GM19455 (cell line): ENCODE measurements at regions not wholly inside any gene's neighbourhood (a gene's known extent, or its start where the extent isn't known, plus 50 kb on each side); places are given as distances from the start of the nearest gene placed in this dataset.
A peak's percentile ranks its signal among the peaks of the same experiment; 100 is the strongest.

Experiments
- ATAC-seq: cut with Tn5 transposase; IDR thresholded peaks from one replicate; pipeline ENCODE4 v1.9.1; 2021; ENCODE audit not compliant: unreplicated experiment

DNA sequence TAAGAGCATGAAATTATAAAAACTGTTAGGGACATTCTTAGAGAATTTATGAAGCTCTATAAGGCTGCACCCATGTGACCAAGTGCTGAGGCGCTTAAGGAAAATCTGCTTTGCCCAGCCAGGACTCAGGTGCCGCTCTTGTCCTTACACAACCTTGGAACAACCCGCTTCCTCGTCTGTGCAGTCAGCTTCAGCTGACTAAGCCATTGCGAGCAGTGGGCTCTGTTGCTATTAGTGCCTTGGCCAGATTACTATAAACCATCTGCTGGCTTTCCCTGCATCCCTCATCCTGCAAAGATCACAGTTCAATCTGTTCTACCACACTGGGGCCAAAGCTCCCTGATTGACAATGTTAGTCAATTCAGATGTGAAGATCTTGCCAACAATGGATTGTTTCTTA, 89.1 kb upstream of the E2F3 start:
- ATAC-seq: no peak

DNA sequence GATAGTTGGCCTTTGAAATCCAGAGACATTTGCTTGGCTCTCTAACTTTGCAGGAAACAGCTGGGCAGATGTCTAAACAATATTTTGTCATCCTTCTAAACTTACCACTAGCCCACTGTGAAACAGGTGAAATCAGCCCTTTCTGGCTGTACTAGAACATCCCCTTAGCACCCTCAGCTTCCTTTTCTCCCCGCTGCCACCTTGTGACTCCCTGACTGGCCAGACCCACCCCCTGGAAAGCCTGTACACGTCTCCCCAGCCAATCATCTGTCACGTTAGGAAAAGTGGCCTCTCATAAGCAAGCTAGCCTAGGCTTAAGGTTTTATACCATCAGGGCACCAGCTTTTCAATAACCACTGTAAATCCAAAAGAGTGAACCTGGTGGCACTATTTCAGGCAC, 88.6 kb upstream of the E2F3 start:
- ATAC-seq: no peak

DNA sequence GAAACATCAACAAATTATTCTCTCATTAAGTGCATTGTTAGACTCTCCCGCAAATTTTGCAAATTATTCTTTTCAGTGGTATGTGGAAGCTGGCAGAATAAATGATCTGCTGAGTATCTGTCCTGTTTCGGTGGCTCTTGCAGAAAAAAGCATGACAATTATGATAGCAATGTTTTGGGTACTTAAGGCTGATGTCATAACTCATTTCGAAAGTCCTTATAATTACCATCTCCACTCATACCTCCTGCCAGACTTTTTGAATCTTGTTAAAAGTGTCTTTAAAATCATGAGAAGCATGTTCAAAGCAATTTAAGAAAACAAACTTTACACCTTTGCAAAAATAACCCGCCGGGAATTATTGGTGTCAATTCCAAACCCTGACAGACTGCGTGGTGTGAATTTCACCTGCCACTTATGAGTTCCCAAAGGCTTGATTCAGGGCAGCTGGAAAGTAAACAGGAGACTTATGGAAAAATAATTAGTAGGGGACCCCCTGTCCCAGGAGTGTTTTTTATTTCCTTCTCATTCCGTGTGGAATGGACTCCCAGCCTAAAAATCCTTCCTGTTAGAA, 87.6 kb upstream of the E2F3 start:
- no peak for ATAC-seq

- ATAC-seq: no peak
Measured at GRCh38 chr6:20314866-20315845, 86.5 kb upstream of the E2F3 start.

- no peak for ATAC-seq
Measured at GRCh38 chr6:20317430-20317829, 84.2 kb upstream of the E2F3 start.

DNA sequence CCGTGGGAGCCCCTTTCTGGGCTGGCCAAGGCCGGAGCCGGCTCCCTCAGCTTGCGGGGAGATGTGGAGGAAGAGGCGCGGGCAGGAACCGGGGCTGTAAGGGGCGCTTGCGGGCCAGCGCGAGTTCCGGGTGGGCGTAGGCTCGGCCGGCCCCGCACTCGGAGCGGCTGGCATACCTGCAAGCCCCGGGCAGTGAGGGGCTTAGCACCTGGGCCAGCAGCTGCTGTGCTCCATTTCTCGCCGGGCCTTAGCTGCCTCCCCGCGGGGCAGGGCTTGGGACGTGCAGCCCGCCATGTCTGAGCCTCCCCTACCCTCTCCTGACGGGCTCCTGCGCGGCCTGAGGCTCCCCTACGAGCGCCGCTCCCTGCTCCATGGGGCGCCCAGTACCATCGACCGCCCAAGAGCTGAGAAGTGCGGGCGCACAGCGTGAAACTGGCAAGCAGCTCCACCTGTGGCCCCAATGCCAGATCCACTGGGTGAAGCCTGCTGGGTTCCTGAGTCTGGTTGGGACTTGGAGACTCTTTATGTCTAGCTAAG, 82.8 kb upstream of the E2F3 start:
- ATAC-seq: no peak

GRCh38 chr6:20319520-20320357, 81.9 kb upstream of the E2F3 start:
- peak; percentile 99 for ATAC-seq

DNA sequence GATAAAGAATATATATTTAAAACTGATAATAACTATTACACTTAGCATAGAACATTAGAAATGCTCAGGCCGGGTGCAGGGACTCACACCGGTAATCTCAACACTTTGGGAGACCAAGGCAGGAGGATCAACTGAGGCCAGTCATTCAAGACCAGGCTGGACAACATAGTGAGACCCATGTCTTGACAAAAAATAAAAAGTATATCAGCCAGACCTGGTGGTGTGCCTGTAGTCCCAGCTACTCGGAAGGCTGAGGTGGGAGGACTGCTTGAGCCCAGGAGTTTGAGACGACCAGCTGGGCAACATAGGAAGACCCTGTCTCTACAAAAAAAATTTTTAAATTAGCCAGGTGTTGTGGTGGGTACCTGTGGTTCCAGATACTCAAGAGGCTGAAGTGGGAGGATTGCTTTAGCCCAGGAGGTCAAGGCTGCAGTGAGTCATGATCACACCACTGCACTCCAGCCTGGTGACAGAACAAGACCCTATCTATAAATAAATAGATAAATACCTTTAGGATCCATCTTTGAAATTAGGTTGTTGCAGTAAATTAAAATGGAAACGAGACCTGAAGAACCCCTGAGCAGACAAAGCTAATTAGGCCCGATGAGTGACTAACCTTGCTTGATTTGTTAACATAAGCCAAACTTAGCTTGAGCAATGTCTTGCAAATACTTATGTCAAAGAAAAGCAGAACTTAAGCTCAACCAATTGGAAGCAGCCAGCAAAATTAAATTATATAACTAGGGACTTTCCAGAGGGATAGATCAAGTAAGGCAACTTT, 75.8 kb upstream of the E2F3 start:
- ATAC-seq: no peak

DNA sequence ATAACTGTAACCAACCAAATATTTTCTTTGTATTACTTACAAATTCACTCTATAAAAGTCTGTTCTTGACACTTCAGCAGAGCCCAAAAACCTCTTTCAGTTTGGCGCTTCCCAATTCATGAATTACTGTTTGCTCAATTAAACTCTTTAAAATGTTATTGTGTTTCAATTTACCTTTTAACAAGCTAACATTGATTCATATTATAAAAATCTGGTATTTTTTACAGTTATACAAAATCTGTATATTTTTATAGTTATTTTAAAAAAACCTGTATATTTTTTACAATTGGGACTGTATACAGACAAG, 75.3 kb upstream of the E2F3 start:
- ATAC-seq: no peak

DNA sequence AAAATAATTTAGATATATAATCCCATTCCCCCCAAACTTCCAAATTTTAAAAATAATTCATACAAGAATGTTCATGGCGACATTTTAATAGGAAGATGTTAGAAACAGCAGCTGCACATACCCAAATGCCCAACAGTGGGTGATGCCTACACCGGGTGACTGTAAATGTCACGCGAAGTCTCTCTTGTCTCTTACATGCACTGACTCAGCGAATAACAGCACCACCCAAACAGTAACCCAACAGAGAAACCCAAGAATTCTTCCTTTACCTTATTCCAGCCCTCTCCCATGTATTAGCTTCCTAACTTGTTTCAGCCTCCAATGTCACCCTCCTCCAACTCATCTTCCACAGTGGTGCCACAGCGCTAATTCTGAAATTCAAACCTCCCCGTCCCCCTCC, 74.5 kb upstream of the E2F3 start:
- ATAC-seq: no peak

- ATAC-seq: no peak
Measured at GRCh38 chr6:20328266-20328923, 73.3 kb upstream of the E2F3 start.

GRCh38 chr6:20328924-20329300, 72.8 kb upstream of the E2F3 start:
- no peak for ATAC-seq

- no peak for ATAC-seq
Measured at GRCh38 chr6:20331042-20331441, 70.6 kb upstream of the E2F3 start.

DNA sequence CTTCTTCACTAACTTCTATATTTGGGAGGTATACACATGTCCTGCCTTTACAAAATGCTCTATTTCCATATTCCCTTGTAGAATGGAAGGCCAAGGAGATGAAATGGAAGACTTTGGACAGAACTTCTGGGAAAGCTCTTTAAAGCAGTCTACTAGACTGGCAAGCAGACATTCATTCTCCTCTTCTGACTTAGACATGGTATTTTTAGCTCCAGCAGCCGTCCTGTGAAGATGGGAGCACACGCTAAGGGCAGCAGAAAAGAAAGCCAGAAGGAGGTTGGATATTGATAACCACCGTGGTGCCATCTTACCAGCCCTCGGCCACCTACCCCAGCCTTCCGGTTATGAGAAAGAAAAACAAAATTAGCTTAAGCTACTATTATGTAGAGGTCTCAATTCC, 70.1 kb upstream of the E2F3 start:
- ATAC-seq: no peak

GRCh38 chr6:20332441-20333006, 69.2 kb upstream of the E2F3 start:
- no peak for ATAC-seq

- ATAC-seq: no peak
Measured at GRCh38 chr6:20333721-20334269, 67.9 kb upstream of the E2F3 start.

- ATAC-seq: no peak
Measured at GRCh38 chr6:20334334-20334733, 67.3 kb upstream of the E2F3 start.

DNA sequence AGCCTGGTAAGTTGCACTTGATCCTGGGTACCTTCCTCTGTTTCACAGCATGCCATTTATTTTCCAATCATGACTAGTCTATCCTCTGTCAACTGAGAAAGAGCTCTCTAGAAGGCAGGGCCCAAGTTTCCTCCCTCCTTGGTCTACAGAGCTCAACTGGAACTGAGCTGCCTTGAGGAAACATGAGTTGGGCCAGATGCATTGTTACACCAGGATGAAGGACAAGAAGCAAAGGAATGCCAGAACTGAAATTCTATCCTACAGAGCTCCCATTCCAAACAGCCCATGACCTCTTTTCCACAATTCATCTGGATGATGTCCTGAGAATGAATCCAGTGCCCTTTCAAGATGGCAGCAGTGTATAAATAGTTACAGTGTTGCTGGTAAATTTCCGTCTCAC, 66.7 kb upstream of the E2F3 start:
- no peak for ATAC-seq

DNA sequence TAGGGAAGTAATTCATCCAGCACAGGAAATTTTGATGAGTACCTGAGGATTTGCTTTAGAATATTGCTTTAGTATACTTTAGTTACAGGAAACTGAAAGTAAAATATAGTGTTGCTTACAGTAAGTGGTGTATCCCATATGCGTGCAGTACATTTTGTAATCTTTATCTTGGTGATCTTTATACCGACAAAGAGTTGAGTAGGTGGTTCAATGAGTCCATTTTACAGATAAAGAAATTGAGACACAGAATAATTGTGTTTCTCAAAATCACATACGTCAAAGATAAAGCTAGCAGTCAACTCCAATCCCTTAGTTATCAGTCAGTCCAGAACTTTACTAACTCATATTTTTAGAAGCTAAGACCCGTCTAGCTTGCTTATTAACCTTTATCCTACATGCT, 65.8 kb upstream of the E2F3 start:
- no peak for ATAC-seq

- no peak for ATAC-seq
Measured at GRCh38 chr6:20338156-20338555, 63.5 kb upstream of the E2F3 start.
